ENCODE measurements at regions not wholly inside any gene's neighbourhood (a gene's known extent, or its start where the extent isn't known, plus 50 kb on each side); places are given as distances from the start of the nearest gene placed in this dataset.

DNA sequence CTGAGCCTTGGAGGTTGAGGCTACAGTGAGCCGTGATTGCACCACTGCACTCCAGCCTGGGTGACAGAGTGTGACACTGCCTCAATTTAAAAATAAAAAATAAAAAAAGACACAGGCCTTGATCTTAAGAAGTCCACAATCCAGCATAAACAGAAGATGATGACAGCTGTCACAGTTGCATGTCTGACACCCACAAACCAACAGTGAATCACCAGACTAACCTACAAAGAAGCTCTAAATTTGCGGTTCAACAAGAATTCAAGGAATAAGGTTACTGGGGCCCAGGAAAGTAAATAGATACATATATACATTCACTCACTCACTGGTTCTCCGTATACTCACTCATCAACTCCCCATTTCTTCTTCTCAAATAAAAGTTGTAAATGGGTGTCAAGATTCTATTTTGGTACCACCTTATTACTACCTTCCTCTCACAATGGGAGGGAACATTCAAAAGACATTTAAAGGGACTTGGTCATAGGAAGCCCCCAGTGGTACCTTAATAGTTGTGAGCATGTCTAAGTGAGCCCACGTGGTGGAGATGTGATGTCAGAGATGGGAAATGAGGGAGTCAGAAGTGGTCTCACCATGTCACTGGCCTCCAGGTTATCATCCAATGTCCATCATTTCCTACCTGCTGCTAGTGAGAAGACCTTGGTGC, 66.9 kb upstream of the PRDX6 start:
- no peak for ATAC-seq
- 87 to 97% (median 91%) methylated on average over 4 of the region's 4 CpGs for WGBS, 4 donors
- intact Hi-C loops (cut with DNase I), result loop anchor here in 6 of 10 donors (5.0 to 10.0 kb wide), 3 partner anchors 155 to 665 kb away; no protein-coding TSS in a partner anchor

DNA sequence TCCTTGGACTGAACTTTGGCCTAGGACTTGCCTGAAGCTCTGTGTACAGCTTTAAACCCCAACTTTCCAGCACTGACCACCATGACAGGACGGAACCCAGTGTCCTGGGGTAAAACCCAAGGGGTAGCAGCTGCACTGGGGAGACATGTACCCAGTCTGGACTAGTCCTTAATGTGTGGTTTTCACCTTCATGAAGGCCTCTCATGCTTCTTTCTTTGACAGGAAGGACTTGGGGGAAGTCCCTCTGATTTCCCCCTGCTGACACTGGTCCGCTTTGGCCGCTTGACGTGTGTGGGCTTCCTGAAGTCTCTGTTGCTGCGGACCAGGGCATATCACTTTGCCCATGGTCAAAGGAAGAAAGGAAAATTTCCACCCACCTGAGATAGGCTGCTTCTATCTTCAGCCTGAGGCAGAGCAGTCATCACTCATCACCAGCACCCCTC, 66.3 kb upstream of the PRDX6 start:
- Histone ChIP-seq H3K27me3 (no peaks in the 10 kb centered on the region), H3K9me3 (no peaks in the 10 kb centered on the region), H3K27ac (no peak overlapping the region), H3K36me3 (no peaks in the 10 kb centered on the region), H3K4me3 (no peak overlapping the region), H3K4me1 (peaks cover 0 to 47% (median 18%) of the 10 kb centered on the region in 12 donors)
- intact Hi-C loops (cut with DNase I), result loop anchor here in 6 of 10 donors (5.0 to 10.0 kb wide), 3 partner anchors 156 to 666 kb away; no protein-coding TSS in a partner anchor
- no peak for TF ChIP-seq POLR2A (IDR thresholded peaks at IDR 0.05)
- TF ChIP-seq, protein P1, sequence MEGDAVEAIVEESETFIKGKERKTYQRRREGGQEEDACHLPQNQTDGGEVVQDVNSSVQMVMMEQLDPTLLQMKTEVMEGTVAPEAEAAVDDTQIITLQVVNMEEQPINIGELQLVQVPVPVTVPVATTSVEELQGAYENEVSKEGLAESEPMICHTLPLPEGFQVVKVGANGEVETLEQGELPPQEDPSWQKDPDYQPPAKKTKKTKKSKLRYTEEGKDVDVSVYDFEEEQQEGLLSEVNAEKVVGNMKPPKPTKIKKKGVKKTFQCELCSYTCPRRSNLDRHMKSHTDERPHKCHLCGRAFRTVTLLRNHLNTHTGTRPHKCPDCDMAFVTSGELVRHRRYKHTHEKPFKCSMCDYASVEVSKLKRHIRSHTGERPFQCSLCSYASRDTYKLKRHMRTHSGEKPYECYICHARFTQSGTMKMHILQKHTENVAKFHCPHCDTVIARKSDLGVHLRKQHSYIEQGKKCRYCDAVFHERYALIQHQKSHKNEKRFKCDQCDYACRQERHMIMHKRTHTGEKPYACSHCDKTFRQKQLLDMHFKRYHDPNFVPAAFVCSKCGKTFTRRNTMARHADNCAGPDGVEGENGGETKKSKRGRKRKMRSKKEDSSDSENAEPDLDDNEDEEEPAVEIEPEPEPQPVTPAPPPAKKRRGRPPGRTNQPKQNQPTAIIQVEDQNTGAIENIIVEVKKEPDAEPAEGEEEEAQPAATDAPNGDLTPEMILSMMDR (IDR thresholded peaks at IDR 0.05), result no peak
- DNase-seq, result no peak
- no peak for ATAC-seq
- WGBS, 4 donors, result 81 to 98% (median 93%) methylated on average over 5 of the region's 5 CpGs

More for the DNA sequence above, 66.9 kb upstream of the PRDX6 start:
- Histone ChIP-seq H3K9me3 (no peaks in the 10 kb centered on the region), H3K27ac (no peak overlapping the region), H3K27me3 (no peaks in the 10 kb centered on the region), H3K4me3 (no peak overlapping the region), H3K4me1 (peaks cover 0 to 50% (median 18%) of the 10 kb centered on the region in 12 donors), H3K36me3 (no peaks in the 10 kb centered on the region)
- TF ChIP-seq, protein P1 (IDR thresholded peaks at IDR 0.05), result no peak
- TF ChIP-seq POLR2A (IDR thresholded peaks at IDR 0.05), result no peak
- DNase-seq, result no peak

DNA sequence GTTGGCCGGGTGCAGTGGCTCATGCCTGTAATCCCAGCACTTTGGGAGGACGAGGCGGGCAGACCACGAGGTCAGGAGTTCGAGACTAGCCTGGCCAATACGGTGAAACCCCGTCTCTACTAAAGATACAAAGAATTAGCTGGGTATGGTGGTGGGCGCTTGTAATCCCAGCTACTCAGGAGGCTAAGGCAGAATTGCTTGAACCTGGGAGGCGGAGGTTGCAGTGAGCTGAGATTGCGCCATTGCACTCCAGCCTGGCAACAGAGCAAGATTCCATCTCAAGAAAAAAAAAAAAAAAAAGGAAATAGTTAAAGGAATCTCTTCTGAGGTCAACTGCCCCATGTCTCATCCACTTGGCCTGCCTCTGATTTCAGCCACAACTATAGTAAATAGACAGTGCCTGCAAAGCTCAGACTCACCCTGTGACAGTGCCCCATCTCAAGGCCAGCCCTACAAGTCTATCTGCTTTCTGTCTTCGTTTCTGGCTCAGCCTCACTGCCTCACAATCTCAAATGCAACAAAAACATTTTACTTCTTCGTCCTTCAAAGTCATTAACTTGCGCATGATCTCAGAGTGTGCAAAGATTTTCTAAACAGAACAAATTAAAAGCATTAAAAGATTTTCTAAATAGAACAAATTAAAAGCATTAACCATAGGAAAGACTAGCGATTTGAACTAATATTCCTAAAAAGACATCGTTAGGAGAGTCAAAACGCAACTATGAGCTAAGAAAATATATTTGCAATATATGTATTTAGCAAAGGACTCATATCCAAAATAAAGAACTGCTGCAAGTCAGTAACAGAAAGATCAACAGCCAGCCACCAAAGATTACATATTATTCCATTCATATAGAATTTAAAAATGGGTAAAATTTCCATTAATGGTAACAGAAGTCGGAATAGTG, 65.0 kb upstream of the PRDX6 start:
- no peaks in the 10 kb centered on the region for H3K9me3 ChIP-seq
- 85 to 89% (median 87%) methylated on average over 17 of the region's 17 CpGs for WGBS, 4 donors
- H3K4me1 ChIP-seq, result peaks cover 0 to 40% (median 18%) of the 10 kb centered on the region in 12 donors
- H3K36me3 ChIP-seq, result no peaks in the 10 kb centered on the region
- DNase-seq, result no peak
- no peaks in the 10 kb centered on the region for H3K27me3 ChIP-seq
- peak in 1 of 4 donors; percentile 32 for ATAC-seq
- TF ChIP-seq POLR2A (IDR thresholded peaks at IDR 0.05), result no peak
- TF ChIP-seq, protein P1 (IDR thresholded peaks at IDR 0.05), result no peak
- H3K4me3 ChIP-seq, result no peak overlapping the region
- H3K27ac ChIP-seq, result no peak overlapping the region
- intact Hi-C loops (cut with DNase I), result loop anchor here in 6 of 10 donors (5.0 to 10.0 kb wide), 3 partner anchors 157 to 667 kb away; no protein-coding TSS in a partner anchor

Measured in heart left ventricle (tissue), 16 donors.